ENCODE measurements at regions not wholly inside any gene's neighbourhood (a gene's known extent, or its start where the extent isn't known, plus 50 kb on each side); places are given as distances from the start of the nearest gene placed in this dataset.

- H3K9me3 ChIP-seq (ENCODE audit: insufficient read depth, low read length) = no peaks in the 10 kb centered on the region
- H3K27ac ChIP-seq (ENCODE audit: low read length) = no peak overlapping the region
- no peaks in the 10 kb centered on the region for H3K79me2 ChIP-seq (ENCODE audit: low read length)
- no peaks in the 10 kb centered on the region for H3K27me3 ChIP-seq (ENCODE audit: low read depth, low read length)
- peaks cover 3% of the 10 kb centered on the region; the same call in 1 of the 2 replicates for H3K4me1 ChIP-seq (ENCODE audit: low read length)
- H3K36me3 ChIP-seq (replicated peaks; ENCODE audit: low read depth, low read length) = no peaks in the 10 kb centered on the region
- no peak overlapping the region for H3K4me3 ChIP-seq (ENCODE audit: low read length)
- TF ChIP-seq CTCF (IDR thresholded peaks at IDR 0.05; ENCODE audit: low read depth, low read length) (no peak), EZH2phosphoT487 (IDR thresholded peaks at IDR 0.05; ENCODE audit: low read depth) (no peak)
- H4K20me1 ChIP-seq (ENCODE audit: insufficient read depth, low read length) = no peaks in the 10 kb centered on the region
- no peak overlapping the region for H2AFZ ChIP-seq (ENCODE audit: low read depth, low read length)
- H3K9ac ChIP-seq (ENCODE audit: low read length) = no peak overlapping the region
- H3K4me2 ChIP-seq (ENCODE audit: low read length) = no peak overlapping the region
Measured at GRCh38 chr9:86865952-86866351, 81.4 kb downstream of the GAS1 start.

- H3K27ac ChIP-seq (ENCODE audit: low read length) = no peak overlapping the region
- no peaks in the 10 kb centered on the region for H3K9me3 ChIP-seq (ENCODE audit: insufficient read depth, low read length)
- no peaks in the 10 kb centered on the region for H3K36me3 ChIP-seq (replicated peaks; ENCODE audit: low read depth, low read length)
- H4K20me1 ChIP-seq (ENCODE audit: insufficient read depth, low read length) = no peaks in the 10 kb centered on the region
- no peak overlapping the region for H3K9ac ChIP-seq (ENCODE audit: low read length)
- no peak overlapping the region for H3K4me3 ChIP-seq (ENCODE audit: low read length)
- H3K4me1 ChIP-seq (ENCODE audit: low read length) = no peaks in the 10 kb centered on the region
- TF ChIP-seq EZH2phosphoT487 (IDR thresholded peaks at IDR 0.05; ENCODE audit: low read depth) (no peak), CTCF (IDR thresholded peaks at IDR 0.05; ENCODE audit: low read depth, low read length) (no peak)
- H2AFZ ChIP-seq (ENCODE audit: low read depth, low read length) = no peak overlapping the region
- H3K79me2 ChIP-seq (ENCODE audit: low read length) = no peaks in the 10 kb centered on the region
- H3K4me2 ChIP-seq (ENCODE audit: low read length) = no peak overlapping the region
- no peaks in the 10 kb centered on the region for H3K27me3 ChIP-seq (ENCODE audit: low read depth, low read length)
Measured at GRCh38 chr9:86860006-86860405, 87.3 kb downstream of the GAS1 start.

- no peak overlapping the region for H2AFZ ChIP-seq (ENCODE audit: low read depth, low read length)
- H3K4me2 ChIP-seq (ENCODE audit: low read length) = no peak overlapping the region
- no peak for TF ChIP-seq EZH2phosphoT487 (IDR thresholded peaks at IDR 0.05; ENCODE audit: low read depth)
- no peak for TF ChIP-seq CTCF (IDR thresholded peaks at IDR 0.05; ENCODE audit: low read depth, low read length)
Measured at GRCh38 chr9:86859056-86859455, 88.2 kb downstream of the GAS1 start.

GRCh38 chr9:86858009-86858408 is 89.3 kb downstream of the GAS1 start:
- Histone ChIP-seq H3K4me1 (ENCODE audit: low read length) (no peaks in the 10 kb centered on the region), H3K36me3 (replicated peaks; ENCODE audit: low read depth, low read length) (no peaks in the 10 kb centered on the region), H2AFZ (ENCODE audit: low read depth, low read length) (no peak overlapping the region), H3K27ac (ENCODE audit: low read length) (no peak overlapping the region), H3K9ac (ENCODE audit: low read length) (no peak overlapping the region), H4K20me1 (ENCODE audit: insufficient read depth, low read length) (no peaks in the 10 kb centered on the region), H3K9me3 (ENCODE audit: insufficient read depth, low read length) (no peaks in the 10 kb centered on the region), H3K4me2 (ENCODE audit: low read length) (no peak overlapping the region), H3K27me3 (ENCODE audit: low read depth, low read length) (no peaks in the 10 kb centered on the region), H3K4me3 (ENCODE audit: low read length) (no peak overlapping the region), H3K79me2 (ENCODE audit: low read length) (no peaks in the 10 kb centered on the region)
- TF ChIP-seq CTCF (IDR thresholded peaks at IDR 0.05; ENCODE audit: low read depth, low read length) = no peak

More at GRCh38 chr9:86859056-86859455, 88.2 kb downstream of the GAS1 start:
- no peaks in the 10 kb centered on the region for H3K36me3 ChIP-seq (replicated peaks; ENCODE audit: low read depth, low read length)
- no peak overlapping the region for H3K4me3 ChIP-seq (ENCODE audit: low read length)
- no peak overlapping the region for H3K9ac ChIP-seq (ENCODE audit: low read length)
- H3K27me3 ChIP-seq (ENCODE audit: low read depth, low read length) = no peaks in the 10 kb centered on the region
- no peaks in the 10 kb centered on the region for H3K4me1 ChIP-seq (ENCODE audit: low read length)
- H4K20me1 ChIP-seq (ENCODE audit: insufficient read depth, low read length) = no peaks in the 10 kb centered on the region
- H3K9me3 ChIP-seq (ENCODE audit: insufficient read depth, low read length) = no peaks in the 10 kb centered on the region
- H3K27ac ChIP-seq (ENCODE audit: low read length) = no peak overlapping the region
- H3K79me2 ChIP-seq (ENCODE audit: low read length) = no peaks in the 10 kb centered on the region
